ENCODE measurements at regions not wholly inside any gene's neighbourhood (a gene's known extent, or its start where the extent isn't known, plus 50 kb on each side); places are given as distances from the start of the nearest gene placed in this dataset.

GRCh38 chr2:48264627-48265026 lies 49.9 kb upstream of the FOXN2 start:
- Histone ChIP-seq H3K4me1 (ENCODE audit: control insufficient read depth, extremely low read depth, insufficient read depth, low read length) (no peaks in the 10 kb centered on the region), H3K36me3 (ENCODE audit: control insufficient read depth in 2 of 2, extremely low read depth in 1 of 2, insufficient read depth in 2 of 2, low read length in 2 of 2) (no peaks in the 10 kb centered on the region), H3K79me2 (ENCODE audit: control insufficient read depth, insufficient read depth, low read length) (no peaks in the 10 kb centered on the region), H3K27me3 (ENCODE audit: control insufficient read depth, extremely low read depth, insufficient read depth, low read length) (no peaks in the 10 kb centered on the region), H2AFZ (ENCODE audit: control insufficient read depth, low read length) (no peak overlapping the region), H3K9me3 (ENCODE audit: control insufficient read depth, low read depth, low read length) (no peaks in the 10 kb centered on the region), H3K9ac (ENCODE audit: control insufficient read depth, extremely low read depth, insufficient read depth, low read length) (no peak overlapping the region), H3K4me3 (ENCODE audit: control insufficient read depth in 2 of 3, extremely low read depth in 1 of 3, insufficient read depth in 2 of 3, low read depth in 1 of 3, low read length in 3 of 3) (no peak overlapping the region), H3K9me1 (ENCODE audit: control insufficient read depth, extremely low read depth, insufficient read depth, low read length) (no peaks in the 10 kb centered on the region), H4K20me1 (ENCODE audit: control insufficient read depth, extremely low read depth, insufficient read depth, low read length) (no peaks in the 10 kb centered on the region), H3K4me2 (ENCODE audit: control insufficient read depth, extremely low read depth, insufficient read depth, low read depth, low read length) (no peak overlapping the region), H3K27ac (ENCODE audit: control insufficient read depth, insufficient read depth, low read length) (no peak overlapping the region)
- TF ChIP-seq EZH2 (IDR thresholded peaks at IDR 0.05; ENCODE audit: low read length) (no peak), CTCF (optimal IDR thresholded peaks at IDR 0.05 in 1 of 3, IDR thresholded peaks at IDR 0.05 in 1 of 3, conservative IDR thresholded peaks at IDR 0.05 in 1 of 3; ENCODE audit: extremely low read depth in 1 of 3, insufficient read depth in 2 of 3, low read length in 3 of 3) (no peak)
- DNase-seq (ENCODE audit: low read depth, low spot score): no peak
- dilution Hi-C loops (cut with MboI; ENCODE audit: extremely low pct_ligation_motif_present, low sequenced_read_pairs): no loop called here
- FAIRE-seq: no peak
